BLaER1 treated with 17β-estradiol and CSF1 and Interleukin-3, amounts not matched to agents 10 nM and 100 nM (cell line): ENCODE measurements at regions not wholly inside any gene's neighbourhood (a gene's known extent, or its start where the extent isn't known, plus 50 kb on each side); places are given as distances from the start of the nearest gene placed in this dataset.

ENCODE experiments used
- H3K27ac ChIP-seq, 11 experiments: shearing (Covaris generic); formaldehyde crosslinking; 2 replicates each; pipeline ENCODE4 v1.8.1; 2022
- H3K27me3 ChIP-seq, 11 experiments: shearing (Covaris generic); formaldehyde crosslinking; 2 replicates each; pipeline ENCODE4 v1.8.1; 2022
- H3K36me3 ChIP-seq, 11 experiments: shearing (Covaris generic); formaldehyde crosslinking; 2 replicates each; pipeline ENCODE4 v1.8.1; 2022
- H3K4me1 ChIP-seq, 10 experiments: shearing (Covaris generic); formaldehyde crosslinking; 2 replicates each; pipeline ENCODE4 v1.8.1; 2022
- H3K4me2 ChIP-seq, 11 experiments: shearing (Covaris generic); formaldehyde crosslinking; 2 replicates each; pipeline ENCODE4 v1.8.1; 2022
- H3K4me3 ChIP-seq, 10 experiments: shearing (Covaris generic); formaldehyde crosslinking; 2 replicates each; pipeline ENCODE4 v1.8.1; 2022
- H3K9ac ChIP-seq, 11 experiments: shearing (Covaris generic); formaldehyde crosslinking; 2 replicates each; pipeline ENCODE4 v1.8.1; 2022
- H3K9me3 ChIP-seq, 11 experiments: shearing (Covaris generic); formaldehyde crosslinking; replicated peaks in 1 of 11; 2 replicates each; pipeline ENCODE4 v1.8.1; 2022
- H4K20me1 ChIP-seq, 11 experiments: shearing (Covaris generic); formaldehyde crosslinking; 2 replicates each; pipeline ENCODE4 v1.8.1; 2022
- Cebpa-rat ChIP-seq, 11 experiments: shearing (Covaris generic); IDR thresholded peaks; 2 replicates each; pipeline ENCODE4 v1.8.1; 2022

DNA sequence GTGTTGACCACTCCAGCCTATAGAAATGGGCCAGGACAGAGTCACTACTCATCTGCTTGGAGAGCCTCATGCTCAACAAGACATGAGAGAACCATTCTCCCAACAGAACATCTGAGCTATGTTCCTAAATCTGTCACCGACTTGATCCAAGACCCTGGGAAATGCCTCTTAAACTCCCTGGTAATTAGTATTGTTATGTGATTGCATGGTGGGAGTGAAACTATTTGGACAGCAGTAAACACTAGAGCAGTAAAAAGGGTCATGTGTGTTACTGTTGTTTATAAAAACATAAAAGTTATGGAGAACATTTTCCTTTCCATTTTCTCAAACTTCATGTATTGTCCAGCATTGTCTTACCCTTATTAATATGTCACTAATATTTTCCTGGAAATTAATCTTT lies 369.8 kb upstream of the FAT3 start:
- Histone ChIP-seq H3K27me3 (no peaks in the 10 kb centered on the region; a peak in 1 of 22 replicates), H3K27ac (no peak overlapping the region), H3K9ac (no peak overlapping the region), H4K20me1 (no peaks in the 10 kb centered on the region), H3K4me1 (no peaks in the 10 kb centered on the region), H3K9me3 (no peaks in the 10 kb centered on the region), H3K4me3 (no peak overlapping the region), H3K36me3 (no peaks in the 10 kb centered on the region), H3K4me2 (no peak overlapping the region)
- TF ChIP-seq Cebpa-rat (IDR thresholded peaks at IDR 0.05), result no peak

DNA sequence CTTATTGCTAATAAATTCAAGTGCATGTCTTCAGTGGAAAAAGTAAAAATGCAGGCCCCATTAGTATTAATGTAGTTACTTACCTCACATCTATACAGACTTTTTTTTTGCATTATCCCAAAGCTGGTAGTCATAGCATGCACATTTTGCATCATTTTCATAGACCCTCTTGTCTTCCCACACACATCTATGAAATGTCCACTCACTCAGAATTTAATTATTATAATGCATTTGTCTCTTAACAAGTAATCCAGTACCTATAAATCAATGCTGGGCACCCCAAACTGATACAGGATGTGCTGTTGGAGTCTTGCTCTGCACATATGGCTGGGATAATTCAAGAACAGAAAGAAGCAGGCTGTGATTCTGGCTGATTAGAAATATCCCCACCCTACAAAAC lies 370.4 kb upstream of the FAT3 start:
- TF ChIP-seq Cebpa-rat (IDR thresholded peaks at IDR 0.05), result no peak
- no peaks in the 10 kb centered on the region for H3K9me3 ChIP-seq
- H3K4me2 ChIP-seq, result no peak overlapping the region
- no peak overlapping the region for H3K9ac ChIP-seq
- H3K4me1 ChIP-seq, result no peaks in the 10 kb centered on the region
- H3K4me3 ChIP-seq, result no peak overlapping the region
- no peaks in the 10 kb centered on the region for H3K36me3 ChIP-seq
- no peak overlapping the region for H3K27ac ChIP-seq
- H3K27me3 ChIP-seq, result no peaks in the 10 kb centered on the region; a peak in 1 of 22 replicates
- no peaks in the 10 kb centered on the region for H4K20me1 ChIP-seq

DNA sequence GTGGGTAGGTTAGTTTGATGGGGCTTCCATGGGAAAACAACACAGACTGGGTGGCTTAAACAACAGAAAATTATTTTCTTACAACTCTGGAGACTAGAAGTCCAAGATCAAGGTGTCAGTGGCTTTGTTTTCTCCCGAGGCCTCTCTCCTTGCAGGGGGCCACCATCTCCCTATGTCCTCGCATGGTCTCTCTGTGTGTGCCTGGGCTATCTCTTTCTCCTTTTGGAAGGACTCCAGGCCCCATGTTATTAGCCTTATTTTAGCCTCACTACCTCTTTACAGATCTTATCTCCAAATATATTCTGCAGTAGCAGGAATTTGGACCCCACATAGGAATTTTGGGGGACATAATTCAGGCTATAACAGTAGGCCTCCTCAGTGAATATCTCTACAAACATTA lies 372.7 kb upstream of the FAT3 start:
- no peaks in the 10 kb centered on the region for H3K36me3 ChIP-seq
- no peaks in the 10 kb centered on the region for H3K4me1 ChIP-seq
- H3K27me3 ChIP-seq, result no peaks in the 10 kb centered on the region
- no peak overlapping the region for H3K9ac ChIP-seq
- no peak for TF ChIP-seq Cebpa-rat (IDR thresholded peaks at IDR 0.05)
- no peaks in the 10 kb centered on the region for H3K9me3 ChIP-seq
- H3K4me2 ChIP-seq, result no peak overlapping the region
- H3K4me3 ChIP-seq, result no peak overlapping the region
- H3K27ac ChIP-seq, result no peak overlapping the region
- no peaks in the 10 kb centered on the region for H4K20me1 ChIP-seq

DNA sequence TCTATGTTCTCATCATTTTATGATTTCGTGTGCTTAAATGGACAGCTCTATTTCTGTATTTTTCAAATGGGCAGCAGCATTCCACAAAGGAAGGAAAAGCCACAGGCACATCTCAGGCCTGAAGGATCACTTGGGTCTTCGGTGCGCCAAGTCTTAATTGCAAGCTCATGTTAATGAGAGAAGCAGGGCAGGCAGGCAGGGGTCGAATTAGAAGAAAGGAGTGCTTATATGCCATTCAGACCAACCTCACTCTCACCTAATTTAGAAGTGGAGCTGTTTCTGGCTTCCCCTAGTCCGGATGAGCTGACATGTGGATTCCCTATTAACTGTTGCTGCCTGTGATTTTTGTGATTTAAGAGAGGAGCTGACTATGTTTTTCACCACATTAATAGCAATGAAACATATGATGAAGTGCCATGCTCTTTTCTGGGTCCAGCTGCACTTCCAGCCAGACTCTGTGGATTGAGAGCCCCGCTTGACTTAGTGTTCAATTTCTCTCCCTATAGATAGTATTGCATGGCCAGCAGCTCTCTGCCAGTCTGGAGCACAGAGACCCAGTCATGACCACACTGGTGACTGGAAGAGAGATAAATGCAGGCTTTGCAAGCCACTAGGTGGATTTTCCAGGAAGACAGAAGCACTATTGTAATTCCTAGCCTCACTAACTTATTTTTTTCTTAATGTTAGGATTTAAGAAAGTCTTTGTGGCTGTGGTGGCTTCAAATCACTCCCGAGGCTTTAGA lies 373.9 kb upstream of the FAT3 start:
- Histone ChIP-seq H3K27ac (no peak overlapping the region), H3K4me3 (no peak overlapping the region), H3K36me3 (no peaks in the 10 kb centered on the region), H3K27me3 (no peaks in the 10 kb centered on the region), H3K4me1 (no peaks in the 10 kb centered on the region), H4K20me1 (no peaks in the 10 kb centered on the region), H3K9me3 (no peaks in the 10 kb centered on the region), H3K4me2 (no peak overlapping the region), H3K9ac (no peak overlapping the region)
- TF ChIP-seq Cebpa-rat (IDR thresholded peaks at IDR 0.05), result no peak

DNA sequence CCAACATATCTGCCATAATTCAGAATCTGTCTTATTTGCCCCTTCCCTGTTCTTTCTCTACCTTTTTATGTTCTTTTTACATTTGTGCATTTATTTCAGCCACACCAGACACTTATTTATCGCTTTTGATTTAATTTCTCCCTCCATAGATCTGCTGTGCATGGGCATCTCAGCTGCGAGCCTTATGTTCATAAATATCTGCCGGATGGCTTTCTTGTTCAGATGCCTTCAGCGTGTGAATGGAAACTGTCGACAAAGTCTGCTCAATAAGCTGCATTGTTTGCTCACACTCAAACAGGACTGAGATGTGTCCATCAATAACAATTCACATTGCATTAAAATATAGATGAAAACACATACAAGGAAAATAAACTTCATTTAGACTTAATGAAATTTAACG lies 374.6 kb upstream of the FAT3 start:
- no peaks in the 10 kb centered on the region for H3K36me3 ChIP-seq
- H3K4me3 ChIP-seq, result no peak overlapping the region
- no peaks in the 10 kb centered on the region for H3K9me3 ChIP-seq
- H3K27me3 ChIP-seq, result no peaks in the 10 kb centered on the region
- H4K20me1 ChIP-seq, result no peaks in the 10 kb centered on the region
- no peak overlapping the region for H3K9ac ChIP-seq
- H3K4me2 ChIP-seq, result no peak overlapping the region
- no peak for TF ChIP-seq Cebpa-rat (IDR thresholded peaks at IDR 0.05)
- H3K27ac ChIP-seq, result no peak overlapping the region
- no peaks in the 10 kb centered on the region for H3K4me1 ChIP-seq

DNA sequence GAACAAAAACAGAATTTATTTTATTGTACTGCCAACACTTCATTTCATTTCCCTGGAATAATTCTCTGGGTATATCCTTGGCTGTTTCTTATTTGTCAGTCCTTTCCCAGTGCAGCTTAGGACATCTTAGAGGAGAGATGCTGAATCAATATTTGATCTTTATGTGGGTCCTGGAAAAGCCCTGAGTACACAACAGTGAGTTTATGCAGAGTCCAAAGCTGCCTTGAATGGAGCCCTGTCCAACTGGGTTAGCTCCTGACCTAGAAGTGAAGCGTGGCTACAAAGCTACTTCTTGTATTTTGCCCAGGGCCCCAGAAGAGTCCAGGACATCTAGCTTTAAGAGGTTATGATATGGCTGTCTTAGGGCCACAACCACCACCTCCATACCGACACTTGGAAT lies 378.0 kb upstream of the FAT3 start:
- no peak overlapping the region for H3K4me2 ChIP-seq
- H3K4me3 ChIP-seq, result no peak overlapping the region
- TF ChIP-seq Cebpa-rat (IDR thresholded peaks at IDR 0.05), result no peak
- no peaks in the 10 kb centered on the region for H4K20me1 ChIP-seq
- H3K27me3 ChIP-seq, result no peaks in the 10 kb centered on the region
- no peak overlapping the region for H3K27ac ChIP-seq
- no peak overlapping the region for H3K9ac ChIP-seq
- no peaks in the 10 kb centered on the region for H3K9me3 ChIP-seq
- no peaks in the 10 kb centered on the region for H3K36me3 ChIP-seq
- no peaks in the 10 kb centered on the region for H3K4me1 ChIP-seq

DNA sequence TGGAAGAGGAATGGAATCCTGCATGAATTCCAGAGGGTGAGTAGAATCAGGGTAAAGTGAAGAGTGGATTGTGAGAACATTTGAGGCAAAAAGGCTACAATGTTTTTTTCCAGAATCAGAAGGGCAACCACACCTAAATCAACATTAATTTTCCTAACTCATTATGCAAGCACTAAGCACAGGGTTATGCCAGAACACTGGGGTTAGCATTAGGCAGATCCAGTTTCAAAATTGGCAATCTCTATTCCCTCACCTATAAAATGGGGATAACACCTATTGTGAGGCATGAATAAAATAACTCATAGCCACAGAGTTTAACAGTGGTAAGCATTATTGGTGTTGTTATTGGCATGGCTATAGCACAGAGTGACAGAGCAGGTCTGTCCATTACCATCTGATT lies 378.6 kb upstream of the FAT3 start:
- H3K4me1 ChIP-seq, result no peaks in the 10 kb centered on the region
- no peaks in the 10 kb centered on the region for H4K20me1 ChIP-seq
- H3K27ac ChIP-seq, result no peak overlapping the region
- H3K9ac ChIP-seq, result no peak overlapping the region
- H3K27me3 ChIP-seq, result no peaks in the 10 kb centered on the region
- no peaks in the 10 kb centered on the region for H3K9me3 ChIP-seq
- TF ChIP-seq Cebpa-rat (IDR thresholded peaks at IDR 0.05), result no peak
- H3K36me3 ChIP-seq, result no peaks in the 10 kb centered on the region
- H3K4me3 ChIP-seq, result no peak overlapping the region
- no peak overlapping the region for H3K4me2 ChIP-seq

DNA sequence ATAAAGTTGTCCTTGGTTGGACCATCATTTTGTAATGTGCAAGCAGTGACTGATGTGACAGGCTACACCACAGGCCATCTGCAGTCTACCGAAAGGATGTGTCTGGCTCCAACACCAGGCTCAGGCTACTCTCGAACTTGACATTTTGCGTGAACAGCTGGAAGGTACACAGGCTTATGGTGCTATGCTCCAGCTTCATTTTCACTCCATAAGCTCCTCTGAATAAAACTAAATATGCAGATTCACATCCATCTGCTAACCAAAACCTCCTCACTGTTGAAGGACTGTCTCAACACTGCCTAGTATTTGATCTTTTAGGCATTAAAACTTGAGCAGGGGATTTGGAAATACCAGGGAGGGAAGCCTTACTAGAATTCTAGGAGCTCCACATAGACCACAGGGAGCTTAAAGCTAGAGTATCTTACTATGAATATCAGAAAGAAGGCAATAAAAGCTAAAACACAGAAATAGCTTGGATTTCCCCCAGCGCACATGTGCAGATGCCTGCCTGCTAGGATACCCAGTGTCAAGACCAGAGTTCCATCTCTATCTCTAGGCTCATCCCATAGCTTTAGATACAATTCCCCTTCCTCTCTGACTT lies 383.9 kb upstream of the FAT3 start:
- Histone ChIP-seq H3K36me3 (no peaks in the 10 kb centered on the region), H3K9ac (no peak overlapping the region), H3K4me1 (no peaks in the 10 kb centered on the region), H3K27ac (no peak overlapping the region), H3K27me3 (no peaks in the 10 kb centered on the region), H3K9me3 (no peaks in the 10 kb centered on the region), H4K20me1 (no peaks in the 10 kb centered on the region), H3K4me2 (no peak overlapping the region), H3K4me3 (no peak overlapping the region)
- TF ChIP-seq Cebpa-rat (IDR thresholded peaks at IDR 0.05), result no peak

DNA sequence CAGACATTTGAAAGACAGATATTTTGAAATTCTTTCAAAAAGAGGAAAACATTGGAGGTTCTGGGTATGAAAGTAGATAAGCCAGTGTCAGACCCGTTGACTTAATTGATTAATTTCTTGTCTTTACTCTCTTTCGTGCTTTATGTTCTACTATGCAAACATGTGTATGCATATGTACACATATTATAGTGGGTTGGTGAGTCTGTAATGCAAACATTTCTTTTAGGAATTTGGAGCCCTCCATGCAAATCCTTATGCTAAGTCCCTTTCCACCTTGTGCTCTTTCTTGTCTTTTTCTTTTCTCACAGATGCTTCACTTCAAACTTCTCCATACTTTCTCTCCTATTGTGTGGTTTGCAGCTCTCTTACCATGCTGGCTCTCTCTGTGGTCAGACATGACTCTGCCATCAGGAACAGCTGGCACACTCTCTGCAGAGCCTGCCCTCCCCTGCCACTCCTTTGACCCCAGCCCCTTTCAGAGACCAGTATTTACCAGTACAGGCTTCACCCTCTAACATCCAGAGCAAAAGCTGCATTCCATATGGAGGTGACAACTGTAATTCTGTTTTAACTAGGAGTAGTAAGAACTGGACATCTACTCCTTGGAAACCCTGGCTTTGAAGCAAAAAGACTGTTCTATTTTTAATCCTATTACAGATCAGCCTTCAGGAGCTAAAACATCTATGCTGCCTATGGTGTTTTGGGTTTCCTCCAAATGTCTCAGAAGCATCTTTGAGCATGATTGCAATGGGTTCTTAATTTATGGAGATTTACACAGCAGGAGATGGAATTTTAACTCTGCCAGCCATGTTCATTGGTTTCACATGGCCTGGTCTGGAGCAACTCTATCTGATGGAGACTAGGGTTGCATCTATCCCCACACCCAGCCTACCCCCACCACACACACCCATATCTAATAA lies 386.9 kb upstream of the FAT3 start:
- Histone ChIP-seq H3K36me3 (no peaks in the 10 kb centered on the region), H4K20me1 (no peaks in the 10 kb centered on the region), H3K4me1 (no peaks in the 10 kb centered on the region), H3K4me3 (no peak overlapping the region), H3K27me3 (no peaks in the 10 kb centered on the region), H3K27ac (no peak overlapping the region), H3K9ac (no peak overlapping the region), H3K9me3 (no peaks in the 10 kb centered on the region), H3K4me2 (no peak overlapping the region)
- TF ChIP-seq Cebpa-rat (IDR thresholded peaks at IDR 0.05), result no peak
